IMR-90 (cell line): ENCODE measurements at regions not wholly inside any gene's neighbourhood (a gene's known extent, or its start where the extent isn't known, plus 50 kb on each side); places are given as distances from the start of the nearest gene placed in this dataset.
A peak's percentile ranks its signal among the peaks of the same experiment; 100 is the strongest.

Experiments
- ATAC-seq: fragments of 200-7000 bp; cut with Tn5 transposase; 2 replicates; pipeline ENCODE4 v1.9.1; 2020; ENCODE audit warnings: low read depth, mild to moderate bottlenecking, moderate library complexity
- BruUV-seq: library from RNA; stranded (reverse); fragments of 400-500 nt; replicated peaks from 2 replicates; lab custom pipeline; 2021; lab: Mats Ljungman, UMichigan
- CTCF ChIA-PET: fragments of 300-600 bp; formaldehyde crosslinking; extraction: SDS; loops from one replicate; lab custom pipeline; 2021; ENCODE audit warnings: antibody characterized with exemption; lab: Yijun Ruan, JAX
- POLR2A ChIA-PET: fragments of 300-600 bp; sonication (Branson Sonifier 250); formaldehyde crosslinking; loops from one replicate; lab custom pipeline; 2022; ENCODE audit warnings: antibody characterized with exemption; ENCODE audit not compliant: unreplicated experiment; lab: Charles Lee
- DNase-seq: peaks from one replicate; pipeline ENCODE4 v3.0.0; 2013
- H2AFZ ChIP-seq: replicated peaks from 2 replicates; pipeline ENCODE3; 2013; ENCODE audit warnings: low read length, mild to moderate bottlenecking; ENCODE audit not compliant: poor library complexity
- H2AK5ac ChIP-seq: 2 replicates; pipeline ENCODE4 v1.6.1; 2013; ENCODE audit warnings: low read depth, low read length, inconsistent platforms
- H2AK9ac ChIP-seq: replicated peaks from 2 replicates; pipeline ENCODE3; 2013; ENCODE audit warnings: mild to moderate bottlenecking, low read depth, low read length, moderate library complexity; ENCODE audit not compliant: poor library complexity
- H2BK120ac ChIP-seq: 2 replicates; pipeline ENCODE4 v1.6.1; 2013; ENCODE audit warnings: low read depth, low read length, inconsistent platforms
- H2BK15ac ChIP-seq: 3 replicates; pipeline ENCODE4 v1.6.1; 2013; ENCODE audit warnings: low read depth, low read length, inconsistent platforms
- H2BK20ac ChIP-seq: 2 replicates; pipeline ENCODE4 v1.6.1; 2013; ENCODE audit warnings: low read depth, mild to moderate bottlenecking, inconsistent platforms, low read length, moderate library complexity
- H2BK5ac ChIP-seq: 2 replicates; pipeline ENCODE4 v1.6.1; 2013; ENCODE audit warnings: mild to moderate bottlenecking, low read depth, low read length, inconsistent platforms; ENCODE audit not compliant: poor library complexity, severe bottlenecking
- H3K14ac ChIP-seq: replicated peaks from 2 replicates; pipeline ENCODE4 v1.6.1; 2013; ENCODE audit warnings: low read depth, low read length, inconsistent platforms
- H3K18ac ChIP-seq: 2 replicates; pipeline ENCODE4 v1.6.1; 2013; ENCODE audit warnings: low read depth, low read length, control low read depth
- H3K23ac ChIP-seq: 2 replicates; pipeline ENCODE4 v1.6.1; 2013; ENCODE audit warnings: low read depth, low read length, inconsistent platforms
- H3K27ac ChIP-seq: 2 replicates; pipeline ENCODE4 v1.5.1; 2013; ENCODE audit warnings: mild to moderate bottlenecking, control low read depth, low read length; ENCODE audit not compliant: insufficient read depth
- H3K27me3 ChIP-seq: 2 replicates; pipeline ENCODE4 v1.6.1; 2013; ENCODE audit warnings: low read length; ENCODE audit not compliant: control insufficient read depth, insufficient read depth
- H3K36me3 ChIP-seq: 2 replicates; pipeline ENCODE4 v1.6.1; 2013; ENCODE audit warnings: low read length, mixed read lengths; ENCODE audit not compliant: control insufficient read depth, insufficient read depth
- H3K4ac ChIP-seq: 2 replicates; pipeline ENCODE4 v1.6.1; 2013; ENCODE audit warnings: low read depth, low read length, inconsistent platforms
- H3K4me1 ChIP-seq: 2 replicates; pipeline ENCODE4 v1.6.1; 2013; ENCODE audit warnings: low read length, mixed read lengths; ENCODE audit not compliant: control insufficient read depth, insufficient read depth
- H3K4me2 ChIP-seq: 2 replicates; pipeline ENCODE4 v1.6.1; 2013; ENCODE audit warnings: low read depth, mild to moderate bottlenecking, control low read depth, low read length, moderate library complexity
- H3K4me3 ChIP-seq: 2 replicates; pipeline ENCODE4 v1.5.1; 2013; ENCODE audit warnings: low read depth, mild to moderate bottlenecking, control low read depth, low read length, moderate library complexity; ENCODE audit not compliant: insufficient read depth
- H3K56ac ChIP-seq: 2 replicates; pipeline ENCODE4 v1.6.1; 2013; ENCODE audit warnings: low read length, inconsistent platforms; ENCODE audit not compliant: insufficient read depth; ENCODE audit errors: extremely low read depth
- H3K79me1 ChIP-seq, 2 experiments: 2 replicates each; pipeline ENCODE4 v1.6.1; 2013; ENCODE audit warnings: low read length in 2 of 2, inconsistent platforms in 1 of 2, low read depth in 1 of 2
- H3K9ac ChIP-seq: 2 replicates; pipeline ENCODE4 v1.6.1; 2013; ENCODE audit warnings: low read depth, low read length, control low read depth
- H3K9me1 ChIP-seq: 2 replicates; pipeline ENCODE4 v1.6.1; 2013; ENCODE audit warnings: low read length, inconsistent platforms; ENCODE audit not compliant: insufficient read depth
- H3K9me3 ChIP-seq: 2 replicates; pipeline ENCODE4 v1.6.1; 2013; ENCODE audit warnings: low read length; ENCODE audit not compliant: control insufficient read depth, insufficient read depth
- H4K20me1 ChIP-seq: 2 replicates; pipeline ENCODE4 v1.6.1; 2013; ENCODE audit warnings: low read length, inconsistent platforms; ENCODE audit not compliant: insufficient read depth
- H4K5ac ChIP-seq: 2 replicates; pipeline ENCODE4 v1.6.1; 2013; ENCODE audit warnings: mild to moderate bottlenecking, low read depth, low read length, control low read depth
- H4K8ac ChIP-seq, 2 experiments: 2 replicates each; pipeline ENCODE4 v1.6.1; 2013; ENCODE audit warnings: low read depth in 2 of 2, low read length in 2 of 2, control low read depth in 1 of 2, inconsistent platforms in 1 of 2
- H4K91ac ChIP-seq: 2 replicates; pipeline ENCODE4 v1.6.1; 2013; ENCODE audit warnings: low read depth, low read length, inconsistent platforms; ENCODE audit not compliant: insufficient read depth
- BHLHE40 ChIP-seq: fragments of 150-350 bp; IDR thresholded peaks from 2 replicates; pipeline ENCODE4 v1.6.1; 2016; ENCODE audit warnings: mild to moderate bottlenecking, low read depth, low read length
- CEBPB ChIP-seq: IDR thresholded peaks from 2 replicates; pipeline ENCODE4 v1.6.1; 2012; ENCODE audit warnings: low read depth, low read length, improper control_type of control experiment
- CHD1 ChIP-seq: IDR thresholded peaks from 2 replicates; pipeline ENCODE4 v1.6.1; 2012; ENCODE audit warnings: low read depth, low read length, improper control_type of control experiment
- FOS ChIP-seq: fragments of 150-350 bp; IDR thresholded peaks from 2 replicates; pipeline ENCODE4 v1.6.1; 2016; ENCODE audit warnings: low read depth, low read length
- MAFK ChIP-seq: IDR thresholded peaks from 2 replicates; pipeline ENCODE4 v1.6.1; 2012; ENCODE audit warnings: low read depth, low read length, improper control_type of control experiment
- MAZ ChIP-seq: IDR thresholded peaks from 2 replicates; pipeline ENCODE4 v1.6.1; 2012; ENCODE audit warnings: low read depth, mild to moderate bottlenecking, low read length, improper control_type of control experiment, moderate library complexity, borderline replicate concordance
- MXI1 ChIP-seq: IDR thresholded peaks from 2 replicates; pipeline ENCODE4 v1.6.1; 2012; ENCODE audit warnings: low read depth, mild to moderate bottlenecking, low read length, moderate library complexity, borderline replicate concordance
- NFE2L2 ChIP-seq: fragments of 150-350 bp; IDR thresholded peaks from 2 replicates; pipeline ENCODE4 v1.6.1; 2016; ENCODE audit warnings: low read depth, mild to moderate bottlenecking, low read length
- POLR2A ChIP-seq: IDR thresholded peaks from 2 replicates; pipeline ENCODE4 v1.6.1; 2012; ENCODE audit warnings: mild to moderate bottlenecking, low read depth, low read length
- RAD21 ChIP-seq: IDR thresholded peaks from 2 replicates; pipeline ENCODE4 v1.6.1; 2012; ENCODE audit warnings: low read length, improper control_type of control experiment
- RCOR1 ChIP-seq: IDR thresholded peaks from 2 replicates; pipeline ENCODE4 v1.6.1; 2012; ENCODE audit warnings: mild to moderate bottlenecking, low read length, improper control_type of control experiment; ENCODE audit not compliant: insufficient replicate concordance
- RFX5 ChIP-seq: IDR thresholded peaks from 2 replicates; pipeline ENCODE4 v1.8.0; 2012; ENCODE audit warnings: low read depth, mild to moderate bottlenecking, low read length, moderate library complexity
- SMC3 ChIP-seq: fragments of 150-350 bp; IDR thresholded peaks from 2 replicates; pipeline ENCODE4 v1.6.1; 2016; ENCODE audit warnings: low read depth, mild to moderate bottlenecking, antibody characterized with exemption, low read length, moderate library complexity
- WGBS, 2 experiments: methylation state at CpG; one replicate each; pipeline versions ENCODE4 v1.1.5 to v1.1.7; 2013; ENCODE audit warnings: missing lambda C conversion rate in 2 of 2; ENCODE audit not compliant: insufficient read length in 1 of 2; ENCODE audit errors: extremely low coverage in 2 of 2; 5-methylcytosine and 5-hydroxymethylcytosine counted together
- dilution Hi-C: fragments of 300-500 bp; cut with HindIII; formaldehyde crosslinking; loops from one replicate; pipeline ENCODE4 v1.14.3; 2018; ENCODE audit warnings: low sequenced_read_pairs; ENCODE audit not compliant: unreplicated experiment
- in situ Hi-C: fragments of 300-500 bp; cut with MboI; formaldehyde crosslinking; loops from 3 replicates; pipeline ENCODE4 v1.14.3; 2019; ENCODE audit warnings: low sequenced_read_pairs, inconsistent platforms, mixed read lengths
- intact Hi-C: fragments of 100-400 bp; cut with micrococcal nuclease; formaldehyde crosslinking; loops from 2 replicates; pipeline ENCODE4 v1.10.0; 2022
- TF ChIP-seq, protein P1 (sequence below): fragments of 150-350 bp; IDR thresholded peaks from 2 replicates; pipeline ENCODE4 v1.6.1; 2016; ENCODE audit warnings: low read depth, mild to moderate bottlenecking, low read length, moderate library complexity, borderline replicate concordance
- TF ChIP-seq, protein P2 (sequence below): conservative IDR thresholded peaks from 2 replicates; pipeline ENCODE4 v1.5.1; 2012; ENCODE audit warnings: mild to moderate bottlenecking, low read depth, low read length, improper control_type of control experiment
- TF ChIP-seq, protein P3 (sequence below): fragments of 150-350 bp; IDR thresholded peaks from 2 replicates; pipeline ENCODE4 v1.6.1; 2017; ENCODE audit warnings: mild to moderate bottlenecking, antibody characterized with exemption, low read length, low read depth

DNA sequence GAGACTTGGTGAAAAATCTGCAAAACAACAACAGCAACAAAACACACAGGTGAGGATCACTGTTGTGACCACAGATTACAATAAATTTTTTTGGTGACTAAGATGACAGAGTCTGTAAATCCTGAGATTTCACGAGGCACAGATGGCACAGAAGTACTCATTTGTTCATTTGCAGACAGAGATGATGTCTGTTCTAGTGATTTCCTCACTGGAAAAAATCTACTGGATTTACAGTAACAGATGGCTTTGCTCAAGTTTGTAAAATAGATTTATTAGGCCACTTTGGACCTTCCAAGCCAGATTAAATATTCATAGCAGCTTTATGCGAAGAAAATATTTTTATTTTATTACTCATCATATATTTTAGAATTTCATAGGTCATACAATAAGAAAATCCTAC lies 113.5 kb upstream of the IL6 start:
- H3K18ac ChIP-seq, result peak overlapping the region; percentile 40; the same call in 1 of the 2 replicates
- ChIA-PET CTCF (no interaction called here), POLR2A (interaction anchor here (0.6 kb wide), 1 partner anchor 25 kb away, joined by 3 read pairs; no protein-coding TSS in a partner anchor)
- whole genome bisulfite sequencing, 2 experiments, result no CpG with 5 or more reads among the region's 2 CpGs
- intact Hi-C loops (no loop called here), dilution Hi-C loops (no loop called here), in situ Hi-C loops (no loop called here)
- no peaks in the 10 kb centered on the region for H4K20me1 ChIP-seq
- H3K23ac ChIP-seq, result no peak overlapping the region
- H3K9me3 ChIP-seq, result peaks cover 8% of the 10 kb centered on the region
- no peak overlapping the region for H3K27ac ChIP-seq
- H3K27me3 ChIP-seq, result no peaks in the 10 kb centered on the region
- TF ChIP-seq POLR2A (no peak), BHLHE40 (no peak), RCOR1 (no peak), CHD1 (no peak), SMC3 (no peak), CEBPB (no peak), FOS (no peak), MXI1 (no peak), RAD21 (no peak), RFX5 (no peak), MAFK (no peak), MAZ (no peak), NFE2L2 (no peak)
- TF ChIP-seq, protein P1, sequence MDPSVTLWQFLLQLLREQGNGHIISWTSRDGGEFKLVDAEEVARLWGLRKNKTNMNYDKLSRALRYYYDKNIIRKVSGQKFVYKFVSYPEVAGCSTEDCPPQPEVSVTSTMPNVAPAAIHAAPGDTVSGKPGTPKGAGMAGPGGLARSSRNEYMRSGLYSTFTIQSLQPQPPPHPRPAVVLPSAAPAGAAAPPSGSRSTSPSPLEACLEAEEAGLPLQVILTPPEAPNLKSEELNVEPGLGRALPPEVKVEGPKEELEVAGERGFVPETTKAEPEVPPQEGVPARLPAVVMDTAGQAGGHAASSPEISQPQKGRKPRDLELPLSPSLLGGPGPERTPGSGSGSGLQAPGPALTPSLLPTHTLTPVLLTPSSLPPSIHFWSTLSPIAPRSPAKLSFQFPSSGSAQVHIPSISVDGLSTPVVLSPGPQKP, result no peak
- TF ChIP-seq, protein P2, sequence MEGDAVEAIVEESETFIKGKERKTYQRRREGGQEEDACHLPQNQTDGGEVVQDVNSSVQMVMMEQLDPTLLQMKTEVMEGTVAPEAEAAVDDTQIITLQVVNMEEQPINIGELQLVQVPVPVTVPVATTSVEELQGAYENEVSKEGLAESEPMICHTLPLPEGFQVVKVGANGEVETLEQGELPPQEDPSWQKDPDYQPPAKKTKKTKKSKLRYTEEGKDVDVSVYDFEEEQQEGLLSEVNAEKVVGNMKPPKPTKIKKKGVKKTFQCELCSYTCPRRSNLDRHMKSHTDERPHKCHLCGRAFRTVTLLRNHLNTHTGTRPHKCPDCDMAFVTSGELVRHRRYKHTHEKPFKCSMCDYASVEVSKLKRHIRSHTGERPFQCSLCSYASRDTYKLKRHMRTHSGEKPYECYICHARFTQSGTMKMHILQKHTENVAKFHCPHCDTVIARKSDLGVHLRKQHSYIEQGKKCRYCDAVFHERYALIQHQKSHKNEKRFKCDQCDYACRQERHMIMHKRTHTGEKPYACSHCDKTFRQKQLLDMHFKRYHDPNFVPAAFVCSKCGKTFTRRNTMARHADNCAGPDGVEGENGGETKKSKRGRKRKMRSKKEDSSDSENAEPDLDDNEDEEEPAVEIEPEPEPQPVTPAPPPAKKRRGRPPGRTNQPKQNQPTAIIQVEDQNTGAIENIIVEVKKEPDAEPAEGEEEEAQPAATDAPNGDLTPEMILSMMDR, result no peak
- TF ChIP-seq, protein P3, sequence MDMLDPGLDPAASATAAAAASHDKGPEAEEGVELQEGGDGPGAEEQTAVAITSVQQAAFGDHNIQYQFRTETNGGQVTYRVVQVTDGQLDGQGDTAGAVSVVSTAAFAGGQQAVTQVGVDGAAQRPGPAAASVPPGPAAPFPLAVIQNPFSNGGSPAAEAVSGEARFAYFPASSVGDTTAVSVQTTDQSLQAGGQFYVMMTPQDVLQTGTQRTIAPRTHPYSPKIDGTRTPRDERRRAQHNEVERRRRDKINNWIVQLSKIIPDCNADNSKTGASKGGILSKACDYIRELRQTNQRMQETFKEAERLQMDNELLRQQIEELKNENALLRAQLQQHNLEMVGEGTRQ, result no peak
- peak overlapping the region; percentile 40 for H2BK5ac ChIP-seq
- H3K79me1 ChIP-seq, result no peaks in the 10 kb centered on the region
- DNase-seq, result no peak
- peak overlapping the region; percentile 55; the same call in 1 of the 2 replicates for H3K14ac ChIP-seq
- no peaks in the 10 kb centered on the region for H3K36me3 ChIP-seq
- no peak overlapping the region for H3K56ac ChIP-seq
- peaks cover 14% of the 10 kb centered on the region for H3K4me1 ChIP-seq
- H3K4me3 ChIP-seq, result no peak overlapping the region
- no TSS peak for BruUV-seq
- 0 out of 4 replicates have a peak overlapping the region, but pooled peaks of 1 of the 2 experiments have one; percentile 5 for H4K8ac ChIP-seq
- H2AK9ac ChIP-seq, result no peak overlapping the region
- no peak overlapping the region for H2BK15ac ChIP-seq
- no peak overlapping the region for H2AFZ ChIP-seq
- H4K91ac ChIP-seq, result no peak overlapping the region
- no peak overlapping the region; the same call in 1 of the 2 replicates for H3K4me2 ChIP-seq
- no peak; the same call in 1 of the 2 replicates for ATAC-seq
- no peak overlapping the region for H2AK5ac ChIP-seq
- peak overlapping the region; percentile 61 for H2BK20ac ChIP-seq
- peaks cover 4% of the 10 kb centered on the region for H3K9me1 ChIP-seq
- no peak overlapping the region for H4K5ac ChIP-seq
- H2BK120ac ChIP-seq, result peak overlapping the region; percentile 56; the same call in 1 of the 2 replicates
- H3K9ac ChIP-seq, result no peak overlapping the region
- H3K4ac ChIP-seq, result no peak overlapping the region
